Rectal smooth muscle tissue (tissue), 1 donor: ENCODE measurements at regions not wholly inside any gene's neighbourhood (a gene's known extent, or its start where the extent isn't known, plus 50 kb on each side); places are given as distances from the start of the nearest gene placed in this dataset.

Experiments used
- H3K27ac ChIP-seq: one replicate; pipeline ENCODE4 v1.7.0; 2013; ENCODE audit warnings: low read depth, low read length, inconsistent platforms
- H3K27me3 ChIP-seq: one replicate; pipeline ENCODE4 v1.7.0; 2013; ENCODE audit warnings: low read length; ENCODE audit not compliant: control insufficient read depth, insufficient read depth
- H3K36me3 ChIP-seq: one replicate; pipeline ENCODE4 v1.7.0; 2013; ENCODE audit warnings: low read length; ENCODE audit not compliant: control insufficient read depth, insufficient read depth
- H3K4me1 ChIP-seq: one replicate; pipeline ENCODE4 v1.7.0; 2013; ENCODE audit warnings: low read length; ENCODE audit not compliant: control insufficient read depth, insufficient read depth
- H3K4me3 ChIP-seq: one replicate; pipeline ENCODE4 v1.7.0; 2013; ENCODE audit warnings: low read length
- H3K9ac ChIP-seq: one replicate; pipeline ENCODE4 v1.7.0; 2013; ENCODE audit warnings: low read length

DNA sequence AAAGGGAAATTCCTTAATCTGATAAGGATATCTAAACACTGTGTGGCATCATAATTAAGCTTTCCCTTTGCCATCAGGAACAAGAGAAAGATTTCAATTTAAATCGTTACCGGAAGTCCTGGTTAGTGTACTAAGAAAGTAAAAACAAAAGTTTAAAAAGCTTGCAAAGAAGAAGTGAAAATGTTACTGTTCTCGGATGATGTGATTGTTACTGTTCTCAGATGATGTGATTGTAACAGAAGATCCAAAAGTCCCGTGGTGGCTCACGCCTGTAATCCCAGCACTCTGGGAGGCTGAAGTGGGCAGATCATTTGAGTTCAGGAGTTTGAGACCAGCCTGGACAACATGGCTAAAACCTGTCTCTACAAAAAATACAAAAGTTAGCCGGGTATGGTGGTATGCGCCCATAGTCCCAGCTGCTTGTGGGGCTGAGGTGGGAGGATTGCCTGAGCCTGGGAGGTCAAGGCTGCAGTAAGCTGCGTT is 62.5 kb downstream of the RGS12 start:
- no peaks in the 10 kb centered on the region for H3K36me3 ChIP-seq
- H3K9ac ChIP-seq = no peak overlapping the region
- no peaks in the 10 kb centered on the region for H3K4me1 ChIP-seq
- H3K27ac ChIP-seq = no peak overlapping the region
- H3K4me3 ChIP-seq = no peak overlapping the region
- H3K27me3 ChIP-seq = no peaks in the 10 kb centered on the region

DNA sequence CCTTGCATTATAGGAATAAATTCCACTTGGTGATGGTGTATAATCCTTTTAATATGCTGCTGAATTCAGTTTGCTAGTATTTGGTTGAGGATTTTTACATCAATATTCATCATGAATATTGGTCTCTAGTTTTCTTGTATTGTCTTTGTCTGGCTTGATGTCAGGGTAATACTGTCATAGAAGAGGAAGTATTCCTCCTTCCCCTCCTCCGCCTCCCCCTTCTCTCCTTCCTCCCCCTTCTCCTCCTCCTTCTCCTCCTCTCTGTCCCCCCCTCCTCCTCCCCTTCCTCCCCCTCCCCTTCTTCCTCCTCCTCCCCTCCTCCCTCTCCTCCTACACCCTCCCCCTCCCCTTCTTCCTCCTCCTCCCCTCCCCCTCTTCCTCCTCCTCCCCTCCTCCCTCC is 65.8 kb downstream of the RGS12 start:
- Histone ChIP-seq H3K27me3 (no peaks in the 10 kb centered on the region), H3K4me3 (no peak overlapping the region), H3K27ac (no peak overlapping the region), H3K36me3 (no peaks in the 10 kb centered on the region), H3K9ac (no peak overlapping the region), H3K4me1 (no peaks in the 10 kb centered on the region)

DNA sequence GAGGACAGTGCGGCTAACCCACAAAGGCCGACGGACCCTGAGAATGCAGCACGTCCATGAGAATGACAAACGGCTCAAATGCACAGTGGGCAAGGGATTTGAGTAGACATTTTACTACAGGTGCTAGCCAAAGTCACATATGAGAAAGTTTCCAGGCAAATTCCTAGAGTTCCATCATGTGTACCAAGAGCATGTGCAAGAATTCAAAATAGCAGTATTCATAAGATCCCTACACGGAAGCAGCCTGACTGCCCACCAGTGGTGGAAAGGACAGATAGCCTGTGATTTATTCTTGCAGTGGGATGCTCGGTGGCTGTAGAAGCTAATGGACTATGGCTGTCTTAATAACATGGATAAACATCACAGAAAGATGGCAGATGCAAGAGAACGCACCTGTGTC is 68.0 kb downstream of the RGS12 start:
- Histone ChIP-seq H3K9ac (no peak overlapping the region), H3K4me1 (no peaks in the 10 kb centered on the region), H3K4me3 (no peak overlapping the region)

DNA sequence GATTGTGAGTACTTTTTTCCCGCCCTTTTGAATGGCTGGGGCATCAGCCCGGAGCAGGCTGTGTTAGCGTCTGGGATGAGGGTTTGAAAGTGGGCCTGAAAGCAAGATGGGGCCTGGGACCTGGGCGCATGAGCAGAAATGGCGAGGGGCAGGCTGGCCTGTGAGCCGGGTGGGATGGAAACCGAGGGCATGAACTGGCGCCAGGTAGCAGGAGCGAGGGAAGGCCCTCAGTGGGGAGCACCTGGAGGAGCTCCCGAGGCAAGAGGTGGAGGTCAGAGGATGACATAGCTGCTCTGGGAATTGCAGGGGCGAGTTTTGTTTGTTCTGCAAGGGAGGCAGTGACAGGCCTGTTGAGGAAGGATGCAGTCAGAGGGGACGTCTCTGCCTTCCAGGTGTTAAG is 68.6 kb downstream of the RGS12 start:
- Histone ChIP-seq H3K36me3 (no peaks in the 10 kb centered on the region), H3K27ac (no peak overlapping the region), H3K9ac (no peak overlapping the region), H3K4me1 (no peaks in the 10 kb centered on the region), H3K27me3 (no peaks in the 10 kb centered on the region), H3K4me3 (no peak overlapping the region)

More for the DNA sequence above, 68.0 kb downstream of the RGS12 start:
- no peak overlapping the region for H3K27ac ChIP-seq
- no peaks in the 10 kb centered on the region for H3K27me3 ChIP-seq
- H3K36me3 ChIP-seq = no peaks in the 10 kb centered on the region

DNA sequence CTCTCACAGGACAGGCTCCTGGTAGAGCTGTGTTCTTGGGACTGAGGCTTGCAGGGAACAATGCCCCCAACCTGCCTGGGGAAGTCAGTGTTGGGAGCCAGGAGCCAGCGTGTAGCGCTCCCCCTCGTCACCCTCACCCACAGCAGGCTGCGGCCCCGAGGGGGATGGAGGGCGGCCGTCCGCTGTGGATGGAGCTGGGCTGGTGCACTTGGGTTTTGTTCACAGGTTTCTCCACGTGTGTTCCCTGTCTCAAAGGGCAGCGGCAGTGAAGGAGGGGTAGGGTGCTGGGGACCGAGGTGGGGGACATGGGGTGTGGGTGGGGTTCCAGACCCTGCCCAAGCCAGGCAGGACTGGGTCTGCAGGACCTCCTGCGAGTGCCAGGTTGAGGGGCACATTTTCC is 69.1 kb downstream of the RGS12 start:
- Histone ChIP-seq H3K27ac (no peak overlapping the region), H3K36me3 (no peaks in the 10 kb centered on the region), H3K4me3 (no peak overlapping the region), H3K4me1 (no peaks in the 10 kb centered on the region), H3K27me3 (no peaks in the 10 kb centered on the region), H3K9ac (no peak overlapping the region)

DNA sequence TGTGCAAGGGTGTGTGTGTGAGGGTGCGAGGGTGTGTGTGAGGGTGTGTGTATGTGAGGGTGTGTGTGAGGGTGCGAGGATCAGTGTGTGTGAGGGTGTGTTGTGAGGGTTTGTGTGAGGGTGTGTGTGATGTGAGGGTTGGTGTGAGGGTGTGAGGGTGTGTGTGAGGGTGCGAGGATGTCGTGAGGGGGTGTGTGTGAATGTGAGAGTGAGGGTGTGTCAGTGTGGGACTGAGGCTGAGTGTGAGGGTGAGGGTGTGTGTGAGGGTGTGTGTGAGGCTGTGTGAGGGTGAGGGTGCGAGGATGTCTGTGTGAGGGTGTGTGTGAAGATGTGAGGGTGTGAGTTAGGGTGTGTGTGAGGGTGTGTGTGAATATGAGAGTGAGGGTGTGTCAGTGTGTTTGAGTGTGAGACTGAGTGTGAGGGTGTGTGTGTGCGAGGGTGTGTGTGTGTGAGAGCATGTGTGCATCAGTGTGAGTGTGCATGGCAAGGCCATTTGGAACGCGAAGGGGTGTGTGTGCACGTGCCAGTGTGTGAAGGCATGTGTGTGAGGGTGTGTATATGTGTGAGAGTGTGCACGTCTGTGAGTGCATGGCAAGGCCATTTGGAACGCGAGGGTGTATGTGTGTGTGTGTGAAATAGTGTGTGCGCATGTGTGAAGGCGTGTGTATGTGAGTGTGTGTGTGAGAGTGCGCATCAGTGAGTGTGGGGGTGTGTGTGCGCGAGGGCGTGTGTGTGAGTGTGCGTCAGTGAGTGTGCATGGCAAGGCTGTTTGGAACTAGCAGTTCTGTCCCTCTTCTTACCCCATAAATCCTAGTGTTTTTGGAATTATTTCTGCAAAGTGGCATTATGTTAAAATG is 69.8 kb downstream of the RGS12 start:
- no peak overlapping the region for H3K9ac ChIP-seq
- H3K36me3 ChIP-seq = no peaks in the 10 kb centered on the region
- no peak overlapping the region for H3K4me3 ChIP-seq
- H3K27me3 ChIP-seq = no peaks in the 10 kb centered on the region
- no peak overlapping the region for H3K27ac ChIP-seq
- no peaks in the 10 kb centered on the region for H3K4me1 ChIP-seq

DNA sequence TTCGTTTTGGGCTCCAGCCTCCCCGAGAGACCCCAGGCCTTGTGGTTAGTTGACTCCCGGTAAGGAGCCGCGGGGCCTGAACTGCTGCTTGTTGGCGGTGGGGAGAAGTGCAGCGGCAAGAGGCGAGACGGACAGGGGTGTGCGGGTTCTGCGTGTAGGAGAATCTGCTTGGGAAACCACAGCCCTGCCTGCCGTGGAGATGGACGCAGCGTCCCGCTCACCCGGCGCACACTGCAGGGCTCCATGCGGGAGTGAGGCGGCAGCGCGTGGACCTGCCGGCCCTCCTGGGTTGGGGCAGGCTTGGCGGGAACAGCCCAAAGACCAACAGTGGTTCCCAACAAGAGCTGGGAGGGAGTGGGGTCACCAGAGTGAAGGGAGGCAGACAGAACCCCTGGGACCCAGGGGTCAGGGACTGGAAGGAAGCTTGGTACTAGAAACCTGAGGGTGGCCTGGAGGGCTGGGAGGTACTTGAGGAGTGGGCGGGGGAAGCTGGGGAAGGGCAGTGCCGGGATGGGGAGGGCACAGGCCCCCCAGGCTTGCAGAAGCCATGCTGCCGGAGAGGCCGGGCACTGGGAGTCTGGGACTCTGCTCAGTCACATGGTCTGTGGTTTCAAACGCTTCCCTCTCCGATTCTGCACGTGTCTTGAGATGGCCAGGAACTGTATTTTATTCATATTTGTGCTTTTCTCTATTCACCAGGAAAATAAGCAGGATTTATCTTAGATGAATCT is 70.8 kb downstream of the RGS12 start:
- Histone ChIP-seq H3K27ac (no peak overlapping the region), H3K9ac (no peak overlapping the region), H3K4me3 (no peak overlapping the region), H3K36me3 (no peaks in the 10 kb centered on the region), H3K4me1 (no peaks in the 10 kb centered on the region), H3K27me3 (no peaks in the 10 kb centered on the region)

DNA sequence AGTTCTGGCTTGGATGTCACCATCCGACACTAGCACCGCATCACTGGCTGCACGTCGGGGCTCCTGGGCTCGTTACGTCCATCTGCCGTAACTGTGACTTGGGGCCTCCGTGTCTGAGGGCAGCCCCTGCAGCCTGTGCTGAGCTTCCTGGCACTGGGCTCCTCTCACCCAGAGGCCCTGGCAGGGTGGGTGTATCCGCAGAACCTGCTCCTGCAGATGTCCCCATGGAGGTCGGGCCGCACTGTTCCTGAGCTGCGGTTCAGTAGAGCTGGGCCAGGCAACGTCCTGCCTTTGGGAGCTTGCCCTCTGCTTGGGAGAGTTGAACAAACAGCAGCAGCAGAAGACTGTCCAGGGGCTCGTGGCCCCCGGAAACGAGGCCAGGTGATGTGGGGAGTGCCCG is 71.4 kb downstream of the RGS12 start:
- Histone ChIP-seq H3K4me1 (peaks cover 4% of the 10 kb centered on the region), H3K36me3 (no peaks in the 10 kb centered on the region), H3K9ac (no peak overlapping the region), H3K4me3 (no peak overlapping the region), H3K27me3 (no peaks in the 10 kb centered on the region), H3K27ac (no peak overlapping the region)

DNA sequence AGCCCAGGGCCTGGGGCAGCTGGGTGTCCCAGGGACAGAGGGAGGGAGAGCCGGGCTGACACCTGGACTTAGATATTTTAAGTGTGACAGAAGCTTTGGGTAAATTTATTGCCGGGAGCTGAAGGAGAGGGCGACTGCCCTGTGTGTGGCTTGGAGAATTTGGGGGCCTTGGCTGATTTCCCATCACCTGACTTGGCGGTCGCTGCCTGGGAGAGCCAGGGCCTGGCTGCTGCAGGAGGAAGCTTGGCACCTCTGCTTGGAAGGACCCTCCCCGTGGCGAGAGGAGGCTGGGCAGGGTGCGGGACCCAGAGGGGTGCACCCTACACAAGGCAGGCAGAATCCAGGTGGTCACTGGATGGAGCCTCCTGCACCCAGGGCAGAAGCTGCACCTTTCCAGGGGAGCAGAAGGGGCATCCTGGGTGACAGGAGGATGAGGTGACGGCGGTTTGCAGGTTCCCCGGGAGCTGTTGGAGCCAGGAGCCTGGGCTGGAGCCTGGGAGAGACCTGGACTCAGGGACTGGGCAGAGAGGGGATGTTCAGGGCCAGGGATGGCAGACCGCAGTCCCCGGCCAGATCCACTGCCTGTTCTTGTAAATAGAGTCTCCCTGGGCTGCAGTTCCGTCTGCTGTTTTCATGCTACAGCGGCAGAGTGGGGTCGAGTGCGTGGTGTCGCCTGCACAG is 72.0 kb downstream of the RGS12 start:
- no peak overlapping the region for H3K9ac ChIP-seq
- H3K4me1 ChIP-seq = peaks cover 10% of the 10 kb centered on the region
- H3K27ac ChIP-seq = no peak overlapping the region
- H3K4me3 ChIP-seq = no peak overlapping the region
- H3K36me3 ChIP-seq = no peaks in the 10 kb centered on the region
- no peaks in the 10 kb centered on the region for H3K27me3 ChIP-seq

DNA sequence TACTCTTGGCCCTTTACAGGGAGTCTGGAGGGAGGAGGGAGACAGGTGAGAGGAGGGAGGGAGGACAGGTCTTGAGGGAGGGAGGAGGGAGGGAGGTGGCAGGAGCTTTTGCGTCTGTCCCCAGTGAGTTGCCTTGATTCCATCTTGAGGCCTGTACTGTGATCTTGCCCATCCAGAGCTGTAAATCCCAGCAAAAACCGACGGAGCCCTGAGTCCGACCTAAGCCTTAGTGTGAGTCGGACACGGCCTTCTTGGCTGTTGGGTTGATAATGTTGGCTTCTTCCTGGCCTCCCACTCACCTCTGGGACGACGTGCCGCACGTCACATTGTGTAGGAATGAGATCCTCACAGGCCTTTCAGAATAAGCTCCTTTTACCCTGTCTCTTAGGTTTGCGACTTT is 72.5 kb downstream of the RGS12 start:
- Histone ChIP-seq H3K9ac (no peak overlapping the region), H3K27me3 (no peaks in the 10 kb centered on the region), H3K36me3 (no peaks in the 10 kb centered on the region), H3K4me3 (no peak overlapping the region), H3K4me1 (peaks cover 14% of the 10 kb centered on the region), H3K27ac (no peak overlapping the region)

DNA sequence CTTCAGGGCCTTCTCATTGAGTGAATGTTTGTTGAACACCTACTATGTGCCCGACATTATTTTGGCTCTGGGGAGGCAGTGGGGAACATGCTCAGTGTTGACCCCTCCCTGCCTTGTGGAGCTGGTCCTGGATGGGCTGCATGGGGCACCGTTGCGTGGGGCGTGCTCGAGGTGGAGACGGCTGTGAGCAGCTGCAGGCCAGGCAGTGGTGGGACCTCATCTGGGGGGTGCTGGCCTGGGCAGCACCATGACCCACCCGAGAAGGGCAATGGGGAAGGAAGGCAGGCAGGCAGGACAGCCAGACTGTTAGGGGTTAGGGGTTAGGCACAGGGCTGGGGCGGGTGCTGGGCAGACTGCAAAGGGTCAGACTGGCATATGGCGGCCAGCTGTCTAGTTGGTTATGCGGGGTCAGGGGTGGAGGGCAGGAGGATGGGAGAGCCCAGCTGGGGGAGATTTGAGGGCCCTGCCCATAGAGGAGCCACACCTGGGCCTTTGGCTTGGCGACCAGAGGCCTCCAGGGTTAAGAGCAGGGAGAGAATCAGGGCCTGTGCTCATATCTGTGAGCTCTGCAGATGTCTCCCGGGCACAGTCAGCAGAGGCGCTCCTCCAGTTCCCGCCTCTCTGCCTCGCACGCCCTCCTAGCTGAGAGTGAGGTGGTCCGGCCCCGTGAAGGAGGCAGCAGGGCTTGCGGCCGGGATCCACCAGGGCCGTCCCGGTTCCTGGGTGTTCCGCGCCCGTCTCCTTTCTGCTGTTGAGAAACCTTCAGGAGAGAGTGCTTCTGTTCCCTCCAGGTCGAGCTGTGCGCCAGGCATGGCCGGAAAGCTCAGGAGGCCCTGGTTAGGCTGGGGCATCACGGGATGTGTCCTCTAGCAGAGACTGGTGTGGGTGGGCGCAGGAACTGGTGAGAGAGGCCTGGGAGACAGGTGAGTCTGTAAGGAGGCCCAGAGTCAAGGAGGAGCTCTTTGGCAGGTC is 73.3 kb downstream of the RGS12 start:
- H3K27ac ChIP-seq = no peak overlapping the region
- H3K27me3 ChIP-seq = no peaks in the 10 kb centered on the region
- H3K4me3 ChIP-seq = no peak overlapping the region
- H3K9ac ChIP-seq = no peak overlapping the region
- H3K4me1 ChIP-seq = peaks cover 14% of the 10 kb centered on the region
- no peaks in the 10 kb centered on the region for H3K36me3 ChIP-seq
